GM21360 (cell line): ENCODE measurements at regions not wholly inside any gene's neighbourhood (a gene's known extent, or its start where the extent isn't known, plus 50 kb on each side); places are given as distances from the start of the nearest gene placed in this dataset.
"Not testable (repeated sequence)": the region's sequence is repeated elsewhere in the genome, so short reads cannot be mapped to it uniquely, and the experiment has no call there.

Experiments
- ATAC-seq: cut with Tn5 transposase; IDR thresholded peaks from one replicate; pipeline ENCODE4 v1.9.1; 2021; ENCODE audit warnings: mild to moderate bottlenecking, moderate library complexity; ENCODE audit not compliant: unreplicated experiment

- ATAC-seq, result no peak
These were observed 52.7 kb upstream of the PLA2G4A start for GRCh38 chr1:186775881-186776560.

GRCh38 chr1:186775036-186775435 is 53.7 kb upstream of the PLA2G4A start:
- no peak for ATAC-seq

GRCh38 chr1:186772228-186772627 is 56.5 kb upstream of the PLA2G4A start:
- peak; percentile 38 for ATAC-seq

- ATAC-seq, result no peak
These were observed 58.3 kb upstream of the PLA2G4A start for GRCh38 chr1:186770421-186770820.

GRCh38 chr1:186768906-186769305 is 59.8 kb upstream of the PLA2G4A start:
- peak; percentile 84 for ATAC-seq

GRCh38 chr1:186765446-186765845 is 63.3 kb upstream of the PLA2G4A start:
- ATAC-seq, result no peak

GRCh38 chr1:186763107-186763506 is 65.6 kb upstream of the PLA2G4A start:
- ATAC-seq, result peak; percentile 65

- no peak for ATAC-seq
These were observed 66.1 kb upstream of the PLA2G4A start for GRCh38 chr1:186762653-186763052.

GRCh38 chr1:186761358-186761757 is 67.4 kb upstream of the PLA2G4A start:
- ATAC-seq, result peak; percentile 44

GRCh38 chr1:186760446-186760845 is 68.3 kb upstream of the PLA2G4A start:
- ATAC-seq, result no peak

- not testable (repeated sequence) for ATAC-seq
These were observed 69.7 kb upstream of the PLA2G4A start for GRCh38 chr1:186758896-186759606.

- no peak for ATAC-seq
These were observed 70.9 kb upstream of the PLA2G4A start for GRCh38 chr1:186757851-186758250.

- ATAC-seq, result no peak
These were observed 74.1 kb upstream of the PLA2G4A start for GRCh38 chr1:186754542-186755145.

- no peak for ATAC-seq
These were observed 73.0 kb upstream of the PTGS2 start for GRCh38 chr1:186753241-186753640.

- no peak for ATAC-seq
These were observed 70.0 kb upstream of the PTGS2 start for GRCh38 chr1:186750257-186750656.

GRCh38 chr1:186749820-186750219 is 69.6 kb upstream of the PTGS2 start:
- ATAC-seq, result no peak

- no peak for ATAC-seq
These were observed 67.4 kb upstream of the PTGS2 start for GRCh38 chr1:186747661-186748060.

GRCh38 chr1:186745531-186746146 is 65.4 kb upstream of the PTGS2 start:
- ATAC-seq, result no peak

GRCh38 chr1:186741640-186742039 is 61.4 kb upstream of the PTGS2 start:
- ATAC-seq, result no peak

GRCh38 chr1:186740324-186740723 is 60.1 kb upstream of the PTGS2 start:
- peak; percentile 62 for ATAC-seq

- ATAC-seq, result no peak
These were observed 59.3 kb upstream of the PTGS2 start for GRCh38 chr1:186739515-186739914.

GRCh38 chr1:186738926-186739325 is 58.7 kb upstream of the PTGS2 start:
- peak; percentile 77 for ATAC-seq
